NCI-H82 treated with DMSO at 0.1 percent for 48 hours (cell line): ENCODE measurements at regions not wholly inside any gene's neighbourhood (a gene's known extent, or its start where the extent isn't known, plus 50 kb on each side); places are given as distances from the start of the nearest gene placed in this dataset.

Source experiments
- DNase-seq: peaks from one replicate; lab custom pipeline; 2025; ENCODE audit not compliant: unreplicated experiment; lab: John Stamatoyannopoulos, UW

- no peak for DNase-seq
Observed at GRCh38 chr20:24077145-24077544, 88.6 kb upstream of the GGTLC1 start.

- no peak for DNase-seq
Observed at GRCh38 chr20:24070679-24071078, 82.1 kb upstream of the GGTLC1 start.

GRCh38 chr20:24066076-24066700 lies 77.6 kb upstream of the GGTLC1 start:
- no peak for DNase-seq

DNA sequence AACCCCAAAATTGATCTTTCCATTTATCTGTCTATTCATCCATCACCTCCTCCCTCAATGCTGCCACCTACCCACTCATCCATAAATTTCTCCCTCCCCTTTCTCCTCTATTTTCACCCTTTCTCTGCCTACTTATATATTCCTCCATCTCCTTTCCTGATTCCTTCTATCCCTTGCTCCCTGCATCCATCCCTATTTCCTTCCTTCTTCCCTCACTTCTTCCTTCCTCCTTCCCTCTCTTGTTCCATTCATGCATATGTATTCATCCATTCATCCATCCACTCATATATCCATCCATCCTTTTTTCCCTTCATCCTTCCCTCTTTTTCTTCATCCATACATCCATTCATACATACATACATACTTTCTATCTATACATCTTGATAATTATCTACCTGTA lies 76.3 kb upstream of the GGTLC1 start:
- no peak for DNase-seq

GRCh38 chr20:24064092-24064491 lies 75.5 kb upstream of the GGTLC1 start:
- no peak for DNase-seq

DNA sequence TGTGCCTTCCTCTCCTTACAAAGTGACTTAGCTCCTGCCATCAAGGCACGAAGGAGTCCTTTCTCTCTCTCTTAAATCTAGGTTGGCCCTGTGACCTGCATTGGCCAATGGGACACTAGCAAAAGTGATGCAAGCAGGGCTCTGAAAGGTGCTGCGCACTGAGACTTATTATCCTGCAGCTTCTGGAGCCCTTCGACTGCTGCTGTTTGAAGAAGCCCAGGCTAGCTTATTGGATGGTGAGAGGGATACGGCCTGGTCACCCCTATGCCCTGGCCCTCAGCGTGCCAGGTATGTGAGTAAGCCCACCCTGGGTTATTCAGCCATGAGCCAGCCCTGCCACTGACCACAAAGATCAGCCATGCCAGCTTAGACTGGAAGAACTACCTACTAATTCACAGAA lies 74.5 kb upstream of the GGTLC1 start:
- no peak for DNase-seq

GRCh38 chr20:24060851-24061590 lies 72.4 kb upstream of the GGTLC1 start:
- no peak for DNase-seq

DNA sequence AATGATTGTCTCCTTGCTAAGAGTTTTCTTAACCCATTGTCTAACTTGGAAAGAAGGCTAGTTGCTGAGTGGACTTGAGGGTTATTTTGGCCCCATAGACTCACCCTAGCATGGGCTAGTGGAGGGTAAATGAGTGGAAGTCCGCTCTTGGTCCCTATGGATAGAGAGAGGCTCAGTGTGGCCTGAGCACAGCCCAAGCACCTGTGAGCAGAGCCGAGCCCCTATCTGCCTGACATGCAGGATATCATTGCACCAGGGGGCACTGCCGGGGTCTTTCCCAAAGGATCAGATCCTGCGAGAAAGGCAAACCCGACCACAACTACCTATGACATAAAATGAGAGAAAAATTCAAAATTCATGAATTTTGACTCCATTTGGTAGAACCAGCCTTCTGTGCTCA lies 70.6 kb upstream of the GGTLC1 start:
- DNase-seq: no peak

DNA sequence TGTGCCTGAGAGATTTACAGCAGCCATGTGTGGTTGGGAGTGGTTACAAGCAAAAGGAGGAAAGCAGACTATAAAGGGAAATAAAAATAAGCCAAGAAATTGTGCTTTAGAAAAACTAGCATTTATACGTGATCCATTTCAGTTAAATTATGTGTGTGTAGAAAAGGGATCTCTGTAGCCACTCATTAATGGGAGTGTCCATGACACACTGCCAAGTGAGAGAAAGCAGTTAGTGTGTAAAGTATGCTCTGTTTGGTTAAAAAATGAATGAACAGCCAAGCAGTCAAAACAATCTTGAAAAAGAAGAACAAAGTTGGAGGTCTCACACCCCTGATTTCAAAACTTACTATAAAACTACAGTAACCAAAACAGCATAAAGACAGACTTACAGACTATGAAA lies 67.9 kb upstream of the GGTLC1 start:
- DNase-seq: no peak

DNA sequence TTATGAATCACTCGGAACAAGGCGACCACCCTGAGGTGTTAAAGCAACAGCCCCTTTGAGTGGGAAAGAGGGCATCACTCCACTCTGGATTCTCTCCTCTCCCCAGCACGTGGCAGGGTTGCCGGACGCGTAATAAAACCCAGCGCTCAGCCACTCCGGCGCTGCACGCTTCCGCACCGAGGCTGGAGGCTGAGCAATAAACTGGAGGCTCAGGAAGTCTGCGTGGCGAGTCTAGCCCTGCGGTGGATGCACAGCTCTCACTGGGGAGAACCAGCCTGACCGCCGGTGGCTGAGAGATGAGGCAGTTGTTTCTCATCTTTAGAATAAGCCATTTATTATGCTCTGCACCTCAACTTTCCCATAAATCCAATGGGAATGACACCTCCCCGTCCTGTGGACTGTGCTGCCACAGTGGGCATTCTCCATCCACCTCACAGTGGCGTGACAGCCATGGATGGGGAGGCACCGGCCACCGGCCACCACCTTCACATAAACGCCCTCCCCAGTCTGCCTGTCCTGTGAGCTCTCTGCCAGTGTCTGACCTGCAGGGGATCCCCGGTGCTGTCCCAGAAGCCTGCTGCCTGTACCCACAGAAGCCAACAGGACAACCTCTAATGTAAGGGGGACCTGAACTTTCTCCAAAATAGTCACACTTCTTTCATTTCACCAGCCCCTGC lies 64.2 kb upstream of the GGTLC1 start:
- DNase-seq: no peak

GRCh38 chr20:24051160-24051559 lies 62.6 kb upstream of the GGTLC1 start:
- DNase-seq: no peak

DNA sequence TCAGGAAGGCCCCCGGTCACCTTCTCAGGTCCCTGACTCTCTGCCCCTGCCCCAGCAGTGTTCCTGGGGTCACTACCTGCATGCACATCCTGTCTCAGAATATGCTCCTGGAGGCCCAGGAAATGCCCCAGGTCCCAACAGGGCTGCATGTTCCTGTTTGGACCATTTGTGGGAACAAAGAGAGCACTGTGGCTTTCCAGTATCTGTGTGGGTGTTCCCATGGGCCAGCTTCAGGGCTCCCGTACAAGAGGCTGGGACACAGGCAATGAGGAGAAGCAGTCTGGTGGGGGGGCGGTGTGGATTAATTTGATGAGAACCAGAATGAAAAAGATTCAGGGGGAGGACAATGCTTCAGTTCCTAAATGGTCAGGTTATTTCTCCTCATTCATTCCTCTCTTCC lies 61.5 kb upstream of the GGTLC1 start:
- DNase-seq: no peak

DNA sequence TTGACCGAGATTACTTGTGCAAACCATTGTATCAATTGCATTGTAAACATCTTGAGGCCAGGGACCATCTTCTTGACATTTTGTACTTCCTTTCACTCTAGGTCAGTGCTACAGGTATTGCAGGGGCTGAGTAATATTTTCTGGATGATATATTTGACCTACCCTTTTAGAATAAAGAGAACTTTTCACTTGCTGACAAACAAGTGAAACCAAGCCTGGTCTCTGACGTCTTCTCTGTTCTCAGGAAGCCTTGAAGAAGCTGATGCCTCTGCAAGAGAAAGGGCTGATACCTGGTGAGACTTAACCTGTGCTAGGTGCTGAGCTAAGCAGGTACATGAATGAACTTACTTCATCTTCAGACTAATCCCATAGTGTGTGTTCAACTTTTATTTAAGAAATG lies 60.5 kb upstream of the GGTLC1 start:
- DNase-seq: no peak

DNA sequence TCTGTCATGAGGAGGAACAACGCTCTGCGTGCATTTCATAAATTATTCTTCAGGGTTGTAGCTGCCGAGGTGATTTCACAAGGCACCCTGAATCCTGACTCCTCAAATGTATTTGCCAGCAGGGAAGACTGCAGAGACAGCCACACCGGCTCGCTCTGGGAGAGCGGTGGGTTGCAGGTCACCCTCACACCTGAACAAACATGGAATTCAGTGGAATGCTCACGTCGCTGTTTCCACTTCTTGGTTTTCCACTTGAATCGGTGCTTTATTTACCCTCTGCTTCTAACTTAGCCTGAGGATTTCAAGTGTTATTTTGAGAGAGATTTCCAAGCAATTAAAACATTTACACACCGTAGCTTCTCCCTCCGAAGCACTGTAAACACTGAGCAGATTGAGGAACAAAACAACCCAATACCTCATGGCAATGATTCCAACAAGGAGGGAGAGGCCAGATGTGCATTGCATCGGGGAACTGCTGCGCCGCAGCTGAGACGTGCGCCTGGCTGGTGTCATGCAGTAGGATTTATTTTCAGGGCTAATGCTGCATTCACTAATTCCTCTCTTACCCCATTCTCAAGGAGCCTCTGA lies 59.5 kb upstream of the GGTLC1 start:
- DNase-seq: no peak

GRCh38 chr20:24046888-24047287 lies 58.3 kb upstream of the GGTLC1 start:
- DNase-seq: no peak

DNA sequence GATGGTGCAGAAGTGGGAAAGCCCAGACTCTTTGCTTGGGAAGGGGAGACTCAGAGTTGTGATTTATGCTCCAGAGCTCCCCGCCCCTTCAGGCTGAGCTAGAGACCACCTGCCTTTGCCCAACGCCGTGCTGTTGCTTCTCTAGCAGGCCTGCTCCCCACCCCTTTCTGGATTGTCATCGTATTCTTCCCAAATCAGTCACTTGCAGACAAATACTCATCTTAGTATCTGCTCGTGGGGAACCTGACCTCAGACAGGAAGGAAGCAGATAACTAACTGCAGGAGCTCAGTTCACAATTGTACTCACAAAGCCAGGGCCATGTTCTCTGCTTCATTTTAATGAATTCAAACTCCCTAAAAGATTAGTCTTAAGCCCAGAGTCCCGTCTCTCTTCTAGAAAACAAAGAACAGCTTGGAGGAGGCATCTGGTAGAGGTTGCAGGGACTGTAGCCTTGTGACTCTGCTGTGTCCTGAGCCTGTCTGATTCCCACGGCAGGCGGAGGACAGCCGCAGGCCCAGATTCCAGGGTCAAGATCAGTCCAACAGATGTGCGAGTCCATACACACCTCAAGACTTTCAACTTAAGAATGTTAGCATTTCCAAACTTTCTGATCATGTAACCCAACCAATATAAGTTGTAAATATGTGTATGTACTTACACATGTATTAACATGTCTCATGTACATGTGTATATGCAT lies 57.2 kb upstream of the GGTLC1 start:
- no peak for DNase-seq

GRCh38 chr20:24043294-24043693 lies 54.7 kb upstream of the GGTLC1 start:
- no peak for DNase-seq

DNA sequence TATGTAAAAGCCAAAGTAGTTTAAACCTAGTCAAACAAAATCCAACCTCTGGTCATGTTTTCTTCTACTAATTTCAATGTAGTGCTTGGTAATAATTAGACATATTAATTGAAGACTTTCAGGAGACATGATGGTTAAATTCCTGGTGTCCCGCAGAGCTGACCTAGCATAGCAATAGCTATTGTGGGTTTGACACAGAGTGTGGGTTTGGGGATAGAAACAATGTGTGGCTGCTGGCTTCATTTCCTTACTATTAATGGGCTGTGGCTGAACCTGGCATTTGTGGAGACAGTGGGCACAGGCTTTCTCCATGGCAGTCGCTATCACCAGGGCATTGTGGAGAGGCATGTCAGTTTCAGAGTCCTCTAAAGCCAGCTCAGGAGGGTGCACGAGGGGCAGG lies 54.1 kb upstream of the GGTLC1 start:
- no peak for DNase-seq

DNA sequence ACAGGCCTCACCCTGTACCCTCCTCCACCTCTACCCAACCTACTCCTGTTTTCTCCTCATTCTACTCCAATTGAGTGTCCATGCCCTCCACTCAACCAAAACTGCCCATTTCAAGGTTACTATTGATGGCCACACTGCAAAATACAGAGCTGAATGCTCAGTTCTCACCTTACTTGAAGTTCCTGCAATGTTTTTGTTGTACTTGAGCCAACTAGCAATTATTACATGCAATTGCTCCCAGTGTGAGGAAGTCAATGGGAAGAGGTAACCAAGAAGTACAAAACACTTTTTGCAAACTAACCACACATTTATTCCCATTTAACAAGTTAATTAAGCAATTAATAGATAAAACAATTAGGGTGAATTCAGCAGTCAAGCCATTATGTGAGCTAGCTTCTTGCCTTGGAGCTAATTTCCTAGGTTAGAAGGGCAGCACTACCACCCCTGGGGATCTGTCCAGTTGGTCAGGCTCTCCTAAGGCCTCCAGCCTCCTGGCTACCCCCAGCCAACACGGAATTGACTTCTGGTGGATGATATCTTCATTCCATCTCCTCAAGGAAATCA lies 52.4 kb upstream of the GGTLC1 start:
- DNase-seq: no peak

DNA sequence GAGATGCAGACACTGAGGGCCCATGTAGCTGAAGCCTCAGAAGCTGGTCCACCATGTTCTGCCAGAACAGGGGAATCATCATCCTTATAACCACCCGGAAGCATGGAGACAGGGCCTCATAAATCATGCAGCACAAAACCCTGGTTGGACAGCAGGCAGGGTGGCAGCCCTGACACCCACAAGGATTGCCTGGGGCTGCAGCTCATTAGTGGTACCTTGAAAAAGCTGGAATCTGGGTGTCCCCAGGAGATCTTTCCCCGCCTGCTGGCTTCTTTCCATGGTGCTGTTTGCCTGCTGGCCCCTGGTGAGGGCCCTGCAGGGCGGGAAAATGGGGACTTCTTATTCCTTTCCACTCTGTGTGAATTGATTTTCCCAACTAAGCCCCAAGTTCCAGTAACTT lies 50.6 kb upstream of the GGTLC1 start:
- DNase-seq: no peak
